Epithelial cell of esophagus (primary cell): ENCODE measurements at regions not wholly inside any gene's neighbourhood (a gene's known extent, or its start where the extent isn't known, plus 50 kb on each side); places are given as distances from the start of the nearest gene placed in this dataset.
A peak's percentile ranks its signal among the peaks of the same experiment; 100 is the strongest.

Experiments used
- DNase-seq: peaks from one replicate; pipeline ENCODE4 v3.0.0; 2010; ENCODE audit warnings: low read depth
- H3K4me3 ChIP-seq: 2 replicates; pipeline ENCODE4 v1.5.1; 2011; ENCODE audit warnings: mild to moderate bottlenecking, low read length, control low read depth
- CTCF ChIP-seq: IDR thresholded peaks from 2 replicates; pipeline ENCODE4 v1.5.1; 2011; ENCODE audit warnings: low read depth, mild to moderate bottlenecking, low read length, control low read depth, inconsistent platforms; ENCODE audit not compliant: insufficient read depth; ENCODE audit errors: missing control alignments

DNA sequence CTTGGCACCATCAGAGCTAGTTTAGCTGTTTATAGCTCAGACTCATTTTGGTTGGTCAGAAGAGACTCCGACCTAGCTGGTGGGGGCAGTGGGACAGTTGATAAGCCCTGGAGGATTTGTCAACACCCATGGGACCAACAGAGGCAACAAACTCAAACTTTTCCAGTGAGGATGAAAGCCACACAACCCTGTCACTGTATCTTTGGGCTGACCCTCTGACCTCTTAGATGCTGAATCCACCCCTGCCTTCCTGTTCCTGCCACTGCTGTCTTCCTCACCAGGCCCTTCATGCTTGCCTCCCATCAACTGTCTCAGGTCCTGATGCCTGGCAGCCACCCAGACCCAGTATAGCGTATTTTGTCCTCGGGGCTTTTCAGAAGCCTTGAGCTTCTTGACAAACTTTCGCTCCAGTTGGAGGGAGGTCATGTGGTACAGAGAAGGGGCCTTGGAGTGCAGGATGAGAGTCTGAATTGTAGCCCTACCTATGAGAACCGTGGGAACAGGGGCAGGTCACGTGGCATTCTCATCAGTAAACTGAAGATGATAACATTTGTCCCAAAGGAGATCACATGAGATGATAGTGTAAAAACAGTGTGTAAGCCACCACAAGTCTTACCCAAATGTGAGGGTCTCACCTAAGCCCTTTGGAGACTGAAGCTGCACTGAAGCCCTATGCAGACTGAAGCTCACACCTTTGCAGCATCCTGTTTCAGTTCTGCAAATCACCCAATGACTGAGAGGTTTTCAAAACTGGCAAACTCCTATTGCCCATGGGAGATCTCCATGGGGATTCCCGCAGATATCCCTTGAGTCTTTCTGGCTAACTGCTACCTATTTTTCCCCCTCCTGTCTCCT is 72.0 kb upstream of the F13A1 start:
- TF ChIP-seq CTCF: no peak
- H3K4me3 ChIP-seq: no peak overlapping the region
- no peak for DNase-seq

GRCh38 chr6:6393069-6393529 is 72.6 kb upstream of the F13A1 start:
- no peak for DNase-seq
- H3K4me3 ChIP-seq: no peak overlapping the region
- no peak for TF ChIP-seq CTCF

DNA sequence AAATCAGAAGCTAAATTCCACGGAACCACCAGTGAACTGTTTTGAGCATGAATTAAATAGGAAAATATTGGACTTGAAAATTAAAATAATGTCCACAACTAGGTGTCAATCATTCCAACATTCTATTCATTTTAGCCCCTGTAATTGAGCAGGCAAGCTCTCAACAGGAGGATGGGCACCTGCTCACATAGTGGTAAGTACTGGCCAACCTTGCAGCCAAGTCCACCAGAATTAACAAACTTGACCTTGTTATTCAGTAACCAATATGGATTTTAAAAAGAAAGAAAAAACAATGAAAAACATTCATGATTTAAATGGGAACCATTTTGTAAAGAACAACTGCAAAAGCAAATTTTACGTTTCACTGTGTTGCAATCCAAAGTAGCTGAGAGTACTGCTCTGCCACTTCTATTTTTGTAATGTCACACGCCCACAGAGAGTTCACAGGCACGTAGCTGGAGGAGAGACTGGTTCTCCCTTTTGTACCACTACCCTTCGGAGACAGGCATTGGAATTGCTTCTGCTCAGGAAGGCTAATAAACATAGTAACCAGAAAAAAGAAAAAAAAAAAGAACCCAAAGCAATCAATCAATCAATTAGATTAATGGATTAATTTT is 75.2 kb upstream of the F13A1 start:
- DNase-seq: no peak
- no peak for TF ChIP-seq CTCF

DNA sequence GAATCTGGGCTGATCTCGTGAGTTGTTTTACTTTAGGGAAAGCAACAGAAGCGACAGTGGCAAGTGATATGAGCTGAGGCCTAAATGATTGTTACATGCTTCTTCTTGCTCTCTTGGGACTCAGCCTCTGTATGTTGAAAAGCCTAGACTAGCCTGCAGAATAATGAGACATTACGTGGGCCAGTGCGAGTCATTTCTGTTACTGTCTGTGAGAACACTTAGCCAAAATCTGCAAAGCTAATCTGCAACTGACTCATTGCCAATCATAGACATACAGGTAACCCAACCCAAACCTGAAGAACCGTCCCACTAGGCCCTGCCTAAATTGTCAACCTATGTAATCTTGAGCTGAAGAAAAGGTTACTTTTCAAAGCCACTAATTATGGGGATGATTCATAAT is 77.4 kb upstream of the F13A1 start:
- no peak overlapping the region for H3K4me3 ChIP-seq
- DNase-seq: peak; percentile 94
- no peak for TF ChIP-seq CTCF

More for the DNA sequence above, 75.2 kb upstream of the F13A1 start:
- H3K4me3 ChIP-seq: no peak overlapping the region

DNA sequence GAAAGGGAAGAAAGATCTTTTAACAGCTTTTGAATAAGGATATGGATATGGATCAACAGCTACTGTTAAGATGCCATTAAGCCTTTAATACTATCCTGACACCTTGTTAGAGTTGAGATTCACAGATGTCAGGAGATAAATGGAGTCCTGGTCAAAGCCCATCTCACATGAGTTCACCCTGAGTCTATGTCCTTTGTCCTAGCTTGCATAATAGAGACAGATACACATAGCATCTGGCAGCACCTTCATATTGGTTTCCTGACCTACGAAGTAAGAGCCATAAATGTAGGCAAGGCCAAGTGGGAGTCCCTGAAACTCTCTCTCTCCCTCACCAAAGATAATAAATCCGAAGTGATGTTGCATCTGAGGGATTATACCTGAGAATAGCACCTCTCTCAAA is 79.1 kb upstream of the F13A1 start:
- no peak for DNase-seq
- H3K4me3 ChIP-seq: no peak overlapping the region
- no peak for TF ChIP-seq CTCF

- TF ChIP-seq CTCF: no peak
- DNase-seq: no peak
- H3K4me3 ChIP-seq: no peak overlapping the region
Measured at GRCh38 chr6:6401401-6401800, 80.9 kb upstream of the F13A1 start.
